Hematopoietic multipotent progenitor cell treated with erythropoietin and hydrocortisone succinate and interleukin-3 and kit ligand, for 8 days (in vitro differentiated cells): ENCODE measurements at regions not wholly inside any gene's neighbourhood (a gene's known extent, or its start where the extent isn't known, plus 50 kb on each side); places are given as distances from the start of the nearest gene placed in this dataset.
A peak's percentile ranks its signal among the peaks of the same experiment; 100 is the strongest.
"Not testable (repeated sequence)": the region's sequence is repeated elsewhere in the genome, so short reads cannot be mapped to it uniquely, and the experiment has no call there.

Experiments
- DNase-seq: peaks from one replicate; pipeline ENCODE4 v3.0.0-alpha.2; 2015

DNA sequence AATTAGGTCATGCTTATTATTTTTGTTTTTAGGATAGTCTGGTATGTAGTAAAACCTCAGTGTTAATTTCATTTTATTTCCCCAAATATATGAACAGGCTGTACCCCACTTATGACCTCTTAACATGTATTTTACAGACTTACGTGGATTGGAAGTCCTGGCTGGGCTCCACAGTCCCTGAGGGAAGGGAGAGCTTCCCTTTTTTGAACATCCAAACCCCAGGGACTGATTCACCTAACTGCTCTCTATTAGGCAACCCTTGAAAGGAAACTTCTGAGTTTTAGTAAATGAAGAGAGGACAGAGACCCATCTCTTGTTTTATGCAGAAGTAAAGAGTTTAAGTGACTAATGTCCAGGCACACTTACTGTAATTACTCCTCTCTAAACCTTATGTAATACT, 233.1 kb upstream of the SPRY1 start:
- no peak for DNase-seq

DNA sequence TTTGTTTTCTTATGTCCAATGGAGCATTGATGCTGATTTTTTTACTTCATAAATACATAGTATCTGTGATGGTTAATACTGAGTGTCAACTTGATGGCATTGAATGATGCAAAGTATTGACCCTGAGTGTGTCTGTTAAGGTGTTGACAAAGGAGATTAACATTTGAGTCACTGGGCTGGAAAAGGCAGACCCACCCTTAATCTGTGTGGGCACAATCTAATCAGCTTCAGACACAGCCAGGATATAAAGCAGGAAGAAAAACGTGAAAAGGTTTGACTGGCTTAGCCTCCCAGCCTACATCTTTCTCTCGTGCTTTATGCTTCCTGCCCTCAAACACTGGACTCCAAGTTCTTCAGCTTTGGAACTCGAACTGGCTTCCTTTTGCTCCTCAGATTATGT, 230.6 kb upstream of the SPRY1 start:
- peak; percentile 57 for DNase-seq

DNA sequence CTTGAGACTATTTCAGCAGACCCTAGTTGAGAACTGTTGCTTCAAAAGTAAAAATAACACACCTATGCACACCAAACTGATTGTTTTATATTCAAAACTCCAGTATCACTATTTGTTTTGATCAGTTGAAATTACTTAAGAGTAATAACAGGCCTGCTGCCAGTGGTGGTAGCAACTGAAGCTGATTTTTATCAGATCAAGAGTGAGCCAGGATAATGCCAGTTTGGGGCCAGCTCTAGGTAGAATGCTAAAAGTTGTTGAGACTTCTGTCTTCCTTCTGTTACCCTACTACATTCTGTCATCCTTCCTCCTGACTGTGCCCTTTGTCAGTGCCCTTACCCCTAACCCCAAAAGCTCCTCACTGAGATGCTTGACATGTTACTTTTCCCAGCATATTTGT, 228.7 kb upstream of the SPRY1 start:
- DNase-seq = peak; percentile 36

DNA sequence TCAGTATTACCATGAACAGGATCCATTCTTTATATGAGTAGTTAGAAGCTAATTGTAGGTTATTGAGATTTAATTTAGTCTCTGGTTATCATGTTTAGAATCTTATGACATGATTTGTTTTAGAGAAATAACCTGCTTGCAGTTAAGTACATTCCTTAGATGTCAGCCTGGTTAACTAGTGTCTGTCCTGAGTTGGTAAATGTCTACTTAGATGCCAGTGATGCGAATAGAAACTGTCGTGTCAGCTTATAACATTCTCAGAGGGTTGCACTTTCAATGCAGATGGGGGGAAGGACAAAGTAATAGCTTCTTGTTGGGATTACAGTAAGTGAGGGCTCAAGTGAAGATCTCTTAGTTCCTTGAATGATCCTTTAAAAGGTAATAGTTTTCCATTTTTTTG, 227.8 kb upstream of the SPRY1 start:
- no peak for DNase-seq

DNA sequence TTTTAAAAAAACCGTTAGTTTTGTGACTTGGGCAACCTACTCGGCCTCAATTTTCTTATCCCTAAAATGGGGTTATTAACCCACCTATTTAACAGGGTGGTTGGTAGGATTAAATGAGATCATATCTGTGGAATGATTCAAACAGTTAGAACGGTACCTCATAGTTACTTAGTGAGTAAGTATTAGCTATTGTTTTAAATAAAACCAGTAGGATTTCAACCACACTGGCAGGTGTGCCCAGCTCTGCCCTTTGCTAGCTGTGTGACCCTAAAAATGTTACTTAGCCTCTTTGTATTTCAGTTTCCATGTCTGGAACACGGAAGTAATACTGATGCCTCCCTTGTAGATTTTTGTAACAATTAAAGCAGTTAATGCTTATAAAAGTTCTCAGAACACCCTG, 225.8 kb upstream of the SPRY1 start:
- no peak for DNase-seq

DNA sequence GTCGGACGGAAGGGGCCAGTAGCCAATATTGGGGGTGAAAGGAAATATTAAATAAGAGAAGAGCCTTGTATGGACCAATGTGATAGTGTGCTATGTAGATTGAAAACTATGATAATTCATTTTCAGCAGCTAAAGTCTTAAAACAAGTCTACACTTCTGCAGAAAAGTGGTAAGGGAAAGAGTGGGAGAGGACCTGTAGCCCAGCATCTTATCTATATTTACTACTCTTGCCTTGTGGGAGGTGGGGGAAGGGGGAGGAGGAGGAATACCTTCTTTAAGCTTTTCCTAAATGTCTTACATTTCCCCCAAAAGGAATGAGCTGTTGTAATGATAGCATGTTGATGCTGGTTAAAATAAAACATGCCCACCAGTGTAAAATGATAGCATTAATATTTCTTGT, 220.0 kb upstream of the SPRY1 start:
- DNase-seq = peak; percentile 11

DNA sequence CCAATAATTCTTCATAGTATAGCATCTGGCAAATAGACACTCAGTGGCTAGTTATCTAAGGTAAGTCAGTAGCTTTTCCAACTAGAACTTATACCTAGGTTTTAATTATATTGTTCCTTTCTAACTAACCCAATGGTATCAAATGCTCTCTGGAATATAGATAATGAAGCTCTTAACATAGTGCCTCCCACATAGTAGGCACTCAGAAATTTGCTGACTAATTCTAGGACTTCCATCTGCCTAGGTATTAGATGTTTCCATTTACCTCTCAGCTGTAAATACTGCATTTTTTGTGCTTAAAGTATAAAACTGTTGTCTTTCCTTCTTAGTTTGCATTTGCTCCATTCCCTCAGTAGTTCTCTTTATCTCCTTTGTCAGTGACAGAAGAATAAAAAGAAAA, 214.3 kb upstream of the SPRY1 start:
- no peak for DNase-seq

DNA sequence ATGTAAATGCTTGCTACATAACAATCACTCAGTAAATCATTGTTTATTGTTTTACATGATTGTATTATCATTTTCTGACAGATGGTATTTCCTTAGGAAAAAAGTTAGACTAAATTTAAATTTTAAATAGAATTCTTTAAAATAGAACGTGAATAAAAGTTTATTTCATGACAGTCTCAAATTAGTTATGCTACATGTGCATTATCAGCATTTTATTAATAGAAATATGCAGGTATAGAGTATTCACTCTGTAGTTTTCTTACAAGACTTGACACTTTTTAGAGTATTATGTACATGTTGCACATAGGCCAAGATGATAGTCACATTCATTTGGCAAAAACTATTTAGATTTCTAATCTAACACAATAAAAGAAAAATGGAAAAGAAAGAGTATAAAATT, 213.3 kb upstream of the SPRY1 start:
- no peak for DNase-seq

DNA sequence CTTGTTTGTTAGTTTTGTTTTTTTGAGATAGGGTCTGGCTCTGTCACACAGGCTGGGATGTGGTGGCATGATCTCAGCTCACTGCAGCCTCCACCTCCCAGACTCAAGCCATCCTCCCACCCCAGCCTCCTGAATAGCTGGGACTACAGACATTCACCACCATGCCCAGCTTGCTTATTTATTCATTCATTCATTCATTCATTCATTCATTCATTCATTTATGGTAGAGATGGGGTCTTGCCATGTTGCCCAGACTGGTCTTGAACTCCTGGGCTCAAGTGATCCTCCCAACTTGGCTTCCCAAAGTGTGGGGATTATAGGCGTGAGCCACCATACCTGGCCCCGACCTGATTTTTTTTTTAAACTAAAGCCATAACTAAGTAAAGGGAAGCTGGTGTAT, 212.8 kb upstream of the SPRY1 start:
- DNase-seq = not testable (repeated sequence)

DNA sequence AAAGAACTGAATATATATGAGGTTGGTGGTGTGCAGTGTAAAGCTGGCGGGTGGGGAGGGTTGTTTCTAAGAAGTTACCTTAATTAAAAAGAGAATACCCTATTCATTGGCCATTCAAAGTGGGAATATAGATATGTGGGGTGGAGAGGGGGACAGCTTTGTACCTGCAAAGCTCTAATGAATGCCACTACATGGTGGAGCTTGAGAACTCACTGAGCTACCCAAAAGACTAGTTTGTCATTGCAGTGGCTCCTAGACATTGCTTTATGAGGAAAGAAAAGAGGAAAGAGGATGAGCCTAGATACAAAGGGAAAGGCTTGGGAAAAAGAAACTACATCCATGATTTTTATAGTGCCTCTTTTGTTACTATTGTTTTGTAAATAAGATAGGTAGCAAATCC, 209.9 kb upstream of the SPRY1 start:
- DNase-seq = no peak

DNA sequence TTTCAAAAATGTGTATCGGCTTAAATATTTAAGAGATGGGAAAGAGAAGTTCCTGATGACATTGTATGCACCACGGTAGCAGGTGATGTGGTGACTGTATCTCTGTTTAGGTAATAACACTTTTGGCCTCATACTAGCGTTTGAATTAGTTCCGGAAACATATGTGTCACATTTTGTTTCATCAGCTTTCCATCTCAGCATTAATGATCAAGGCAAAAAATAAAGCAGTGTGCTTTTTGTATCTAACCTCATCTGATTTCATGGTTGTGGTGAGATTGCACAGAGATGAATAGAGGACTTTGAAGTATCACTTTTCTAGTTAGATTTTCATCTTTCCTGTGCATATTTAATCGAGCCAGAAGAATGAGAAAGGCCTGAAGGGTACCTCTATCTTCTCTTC, 206.4 kb upstream of the SPRY1 start:
- DNase-seq = no peak

DNA sequence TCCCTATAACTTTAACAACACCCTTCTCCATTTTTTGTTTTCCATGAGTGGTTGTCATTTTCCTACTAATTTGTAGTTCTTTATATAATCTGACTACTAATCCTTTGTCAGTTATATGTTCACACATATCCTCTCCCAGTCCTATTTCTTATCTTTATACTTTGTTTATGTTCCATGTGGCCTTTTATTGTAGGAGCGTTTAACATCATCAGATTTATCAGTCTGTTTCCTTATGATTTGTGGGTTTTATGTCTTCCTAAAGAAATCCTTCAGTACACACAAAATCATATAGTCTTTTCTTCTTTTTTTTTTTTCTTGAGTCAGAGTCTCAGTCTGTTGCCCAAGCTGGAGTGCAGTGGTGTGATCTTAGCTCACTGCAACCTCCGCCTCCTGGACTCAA, 204.9 kb upstream of the SPRY1 start:
- DNase-seq = no peak

DNA sequence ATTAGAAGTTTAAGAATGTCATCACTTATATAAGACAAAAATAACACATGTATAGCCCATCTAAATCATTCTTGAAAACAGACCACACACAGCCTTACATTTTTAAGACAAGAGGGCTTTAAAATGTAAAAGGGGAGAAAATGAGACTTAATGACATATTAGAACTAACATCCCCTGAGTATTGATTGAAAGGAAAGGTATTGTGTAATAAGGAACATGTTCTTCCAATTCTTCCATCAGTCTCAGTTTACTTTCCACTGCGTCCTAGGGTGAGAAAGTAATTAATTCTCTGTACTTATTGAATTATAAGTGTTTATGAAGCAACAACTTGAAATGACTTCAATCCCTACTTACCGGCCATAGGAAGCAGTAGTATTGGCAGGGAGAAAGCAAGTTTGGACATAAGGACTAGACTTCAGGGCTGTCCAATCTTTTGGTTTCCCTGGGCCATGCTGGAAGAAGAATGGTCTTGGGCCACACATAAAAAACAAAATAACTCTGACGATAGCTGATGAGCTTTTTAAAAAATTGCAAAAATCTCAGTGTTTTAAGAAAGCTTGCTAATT, 202.7 kb upstream of the SPRY1 start:
- DNase-seq = no peak

DNA sequence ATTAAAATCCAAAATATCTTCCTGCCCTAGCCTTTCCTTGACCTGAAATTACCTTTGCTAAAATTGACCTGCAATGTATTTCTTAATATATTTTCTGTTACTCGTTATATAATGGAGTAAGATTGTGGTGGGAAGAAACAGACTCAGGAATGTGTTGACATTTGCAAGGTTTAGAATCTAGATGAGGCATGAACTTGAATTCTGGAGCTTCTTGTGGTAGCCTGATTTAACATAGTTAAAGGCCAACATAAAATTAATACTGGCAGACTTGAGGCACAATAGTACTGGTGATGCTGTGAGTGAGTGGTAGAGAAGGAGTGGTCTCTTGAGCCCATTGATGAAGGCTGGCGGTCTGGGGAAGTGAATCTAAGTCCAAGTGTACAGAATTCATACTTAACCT, 197.9 kb upstream of the SPRY1 start:
- DNase-seq = no peak

DNA sequence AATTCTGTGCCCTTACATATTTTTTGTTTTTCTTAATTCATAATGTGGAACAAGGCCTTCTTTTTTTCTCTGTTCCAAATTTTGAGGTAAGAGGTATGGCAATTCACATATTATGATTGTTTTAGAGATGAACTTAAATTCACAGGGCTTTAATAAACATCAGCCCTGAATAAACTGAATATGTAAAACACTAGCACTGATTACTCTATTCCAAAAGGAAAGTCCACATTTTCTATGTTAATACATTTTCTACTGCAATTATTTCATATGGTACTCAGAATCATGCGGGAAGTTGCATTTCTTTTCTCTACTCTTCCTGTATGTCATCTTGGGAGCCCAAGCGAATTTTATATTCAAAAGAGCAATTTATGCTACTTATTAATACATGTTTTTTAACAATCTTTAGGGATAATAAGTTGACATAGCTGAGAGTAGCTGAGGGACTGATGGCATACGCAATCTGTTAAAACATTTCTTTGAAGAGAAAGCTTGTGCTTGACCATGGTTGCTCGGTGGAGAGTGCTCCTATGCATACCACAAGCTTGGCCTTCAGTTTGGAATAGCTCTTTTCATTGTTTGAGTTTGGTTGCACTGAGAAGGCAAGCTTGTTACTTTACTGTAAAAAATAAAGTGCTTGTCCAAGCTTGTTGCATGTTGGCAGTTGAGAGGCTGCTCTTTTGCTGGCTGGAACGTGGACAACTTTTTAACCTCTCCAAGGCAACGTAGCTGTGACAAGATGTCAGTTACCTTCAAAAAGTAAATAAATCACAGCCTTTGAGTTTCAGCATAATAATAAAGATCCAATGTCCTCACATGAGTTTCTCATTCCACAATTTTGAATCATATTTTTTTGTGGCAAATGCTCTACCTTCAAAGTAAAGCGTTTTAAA, 196.3 kb upstream of the SPRY1 start:
- DNase-seq = no peak

DNA sequence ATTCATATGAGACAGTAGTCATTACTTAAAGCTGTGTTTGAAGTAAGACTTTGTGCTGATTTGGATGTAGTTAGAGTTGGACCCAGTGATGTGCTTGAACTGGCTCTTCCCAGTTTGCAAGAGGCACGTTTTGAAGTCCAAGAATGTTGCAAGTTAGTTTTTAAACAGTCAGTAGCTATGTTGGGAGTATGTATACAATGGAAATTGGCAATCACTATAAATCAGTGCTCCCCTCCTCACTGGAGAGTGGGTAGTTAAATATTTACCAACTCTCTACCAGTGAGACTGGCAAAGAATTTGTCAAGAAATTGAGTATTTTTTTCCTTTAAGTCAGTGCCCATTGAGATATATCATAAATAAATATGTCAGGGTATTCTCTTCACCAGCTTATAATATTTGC, 191.9 kb upstream of the SPRY1 start:
- no peak for DNase-seq

DNA sequence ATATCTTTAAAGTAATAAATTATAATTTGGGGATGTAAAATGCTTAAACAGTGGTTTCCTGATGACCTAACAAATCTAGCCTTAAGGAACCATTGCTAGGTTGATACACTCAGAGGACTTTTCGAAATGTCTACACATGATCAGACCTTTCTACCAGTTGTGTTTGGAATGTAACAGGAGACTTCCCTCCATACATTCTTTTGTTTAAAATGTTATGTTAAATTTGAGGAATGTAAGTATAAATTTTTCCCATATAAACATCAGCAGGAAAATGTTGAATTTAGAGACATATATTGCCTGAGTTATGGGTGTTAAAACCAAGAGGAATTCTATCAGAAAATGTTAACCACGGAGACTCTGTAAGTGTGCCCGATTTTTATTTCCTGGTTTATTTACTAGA, 190.6 kb upstream of the SPRY1 start:
- DNase-seq = no peak

DNA sequence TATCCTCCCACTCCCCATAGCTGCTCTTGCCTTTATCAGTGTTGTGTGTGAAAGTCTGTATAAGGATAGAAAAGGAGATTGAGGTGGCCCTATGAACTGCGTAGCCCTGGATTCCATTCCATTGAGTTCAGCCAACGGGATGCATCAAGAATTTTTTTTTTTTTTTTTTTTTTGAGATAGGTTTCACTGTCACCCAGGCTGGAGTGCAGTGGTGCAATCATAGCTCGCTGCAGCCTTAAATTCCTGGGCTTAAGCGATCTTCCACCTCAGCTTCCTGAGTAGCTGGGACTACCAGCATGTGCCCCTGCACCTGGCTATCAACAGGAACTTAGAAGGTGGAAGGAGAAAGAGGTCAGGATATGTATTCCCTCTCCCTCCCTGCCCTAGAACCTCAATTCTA, 187.2 kb upstream of the SPRY1 start:
- no peak for DNase-seq

DNA sequence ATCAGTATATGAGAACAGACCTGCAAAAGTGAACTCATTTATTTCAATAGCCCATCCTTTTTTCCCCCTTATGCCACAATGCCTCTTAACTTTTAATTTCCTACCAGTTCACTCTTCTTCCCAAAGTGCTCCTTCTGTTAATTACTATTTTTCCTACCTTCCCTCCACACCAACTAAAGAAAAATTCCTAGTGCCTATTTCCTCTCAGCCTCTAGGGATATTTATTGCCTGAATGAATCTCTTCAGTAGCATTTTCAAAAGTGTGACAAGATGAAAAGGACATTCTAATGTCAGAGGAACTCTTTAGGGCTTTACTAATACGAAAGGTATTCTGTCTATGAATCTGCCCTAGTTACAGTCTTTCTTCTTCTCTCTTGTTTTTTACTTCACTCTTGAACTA, 181.1 kb upstream of the SPRY1 start:
- no peak for DNase-seq

DNA sequence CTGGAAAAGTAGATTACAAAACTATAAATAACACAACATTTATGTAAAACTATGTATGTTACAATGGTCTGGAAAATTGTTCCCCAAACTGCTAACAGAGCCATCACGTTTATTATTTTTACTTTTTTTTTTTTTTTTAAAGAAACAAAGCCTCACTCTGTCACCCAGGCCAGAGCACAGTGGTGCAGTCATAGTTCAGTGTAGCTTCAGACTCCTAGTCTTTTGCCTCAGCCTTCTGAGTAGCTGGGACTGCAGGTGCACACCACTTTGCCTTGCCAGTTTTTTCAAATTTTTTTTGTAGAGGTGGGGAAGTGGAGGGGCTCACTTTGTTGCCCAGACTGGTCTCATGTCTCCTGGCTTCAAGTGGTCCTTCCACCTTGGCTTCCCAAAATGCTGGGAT, 180.1 kb upstream of the SPRY1 start:
- DNase-seq = no peak

DNA sequence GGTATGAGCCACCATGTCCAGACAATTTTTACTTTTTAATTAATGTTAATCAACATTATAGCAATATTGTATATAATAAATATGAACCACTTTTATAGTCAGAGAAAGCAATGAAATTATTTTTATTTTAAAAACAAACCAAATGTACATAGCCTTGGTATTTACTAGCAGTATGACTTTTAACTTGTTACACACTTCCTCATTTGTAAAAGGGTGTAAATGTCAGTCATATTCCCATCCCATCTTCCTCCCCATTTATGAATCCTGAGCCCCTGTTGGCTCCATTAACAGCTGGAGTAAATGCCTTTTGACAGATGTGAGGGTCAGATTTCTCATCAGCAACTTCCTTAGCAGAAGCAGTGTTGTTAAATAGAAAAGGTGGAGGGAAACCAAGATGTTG, 179.6 kb upstream of the SPRY1 start:
- no peak for DNase-seq

DNA sequence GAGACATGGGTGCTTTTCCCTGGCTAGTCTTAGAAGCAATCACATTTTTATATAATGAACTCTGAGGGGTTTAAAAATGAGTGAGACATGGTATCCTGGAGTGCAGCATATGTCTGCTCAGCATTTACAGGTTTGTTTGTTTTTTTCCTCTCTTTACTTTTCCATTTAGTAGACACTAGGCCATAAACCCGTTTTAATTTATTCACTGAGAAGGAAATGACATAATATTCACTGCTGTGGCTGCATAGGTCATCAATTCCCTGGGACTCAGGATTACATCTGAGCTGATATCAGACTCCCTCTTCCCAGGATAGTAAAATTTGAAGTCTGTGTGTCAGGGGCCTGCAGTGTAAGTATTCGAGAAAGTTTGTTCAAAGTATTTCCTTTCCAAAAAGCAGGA, 178.9 kb upstream of the SPRY1 start:
- DNase-seq = no peak

DNA sequence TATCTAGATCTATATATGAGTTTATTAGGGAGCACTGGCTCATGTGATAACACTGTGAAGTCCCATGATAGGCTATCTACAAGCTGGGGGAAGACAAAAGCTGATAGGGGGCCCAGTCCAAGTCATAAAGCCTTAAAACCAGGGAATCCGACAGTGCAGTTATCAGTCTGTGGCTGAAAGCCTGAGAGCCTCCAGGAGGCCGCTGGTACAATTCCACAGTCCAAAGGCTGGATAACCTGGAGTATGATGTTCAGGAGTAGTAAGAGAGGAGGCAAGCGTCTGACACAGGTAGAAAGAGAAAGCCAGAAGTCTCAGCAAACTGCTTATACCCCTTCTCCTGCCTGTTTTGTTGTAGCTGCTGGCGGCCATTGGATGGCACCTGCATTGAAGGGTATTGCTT, 177.6 kb upstream of the SPRY1 start:
- DNase-seq = peak; percentile 48

DNA sequence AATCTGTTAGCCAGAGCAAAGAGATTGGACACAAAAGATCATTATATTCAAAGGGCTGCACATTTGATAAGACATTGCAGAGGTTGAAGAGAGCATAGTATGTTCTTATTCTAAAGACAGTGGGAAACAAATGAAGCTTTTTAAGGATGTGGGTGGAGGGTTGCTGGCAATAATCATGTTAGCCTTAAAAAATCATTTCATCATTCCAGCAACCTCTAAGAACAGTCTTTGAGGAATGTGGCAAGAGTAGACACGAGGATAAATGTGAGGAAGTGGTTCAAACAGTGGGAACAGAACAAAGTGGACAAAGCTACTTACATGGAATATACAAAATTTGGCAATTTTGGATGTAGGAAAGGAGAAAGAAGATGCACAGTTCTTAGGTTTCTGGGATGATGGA, 167.3 kb upstream of the SPRY1 start:
- DNase-seq = no peak

DNA sequence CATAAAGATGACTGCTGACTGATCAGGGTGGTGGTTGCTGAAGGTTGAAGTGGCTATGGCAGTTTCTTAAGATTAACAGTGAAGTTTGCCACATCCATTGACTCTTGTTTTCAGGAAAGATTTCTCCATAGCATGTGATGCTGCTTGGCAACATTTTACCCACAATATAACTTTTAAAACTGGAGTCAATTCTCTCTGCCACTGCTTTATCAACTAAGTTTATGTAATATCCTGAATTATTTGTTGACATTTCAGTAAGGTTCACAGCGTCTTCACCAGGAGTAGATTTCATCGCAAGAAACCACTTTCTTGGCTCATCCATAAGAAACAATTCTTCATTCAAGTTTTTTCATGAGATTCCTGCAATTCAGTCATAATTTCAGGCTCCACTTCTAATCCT, 166.5 kb upstream of the SPRY1 start:
- DNase-seq = no peak
